ENCODE measurements at regions not wholly inside any gene's neighbourhood (a gene's known extent, or its start where the extent isn't known, plus 50 kb on each side); places are given as distances from the start of the nearest gene placed in this dataset.

DNA sequence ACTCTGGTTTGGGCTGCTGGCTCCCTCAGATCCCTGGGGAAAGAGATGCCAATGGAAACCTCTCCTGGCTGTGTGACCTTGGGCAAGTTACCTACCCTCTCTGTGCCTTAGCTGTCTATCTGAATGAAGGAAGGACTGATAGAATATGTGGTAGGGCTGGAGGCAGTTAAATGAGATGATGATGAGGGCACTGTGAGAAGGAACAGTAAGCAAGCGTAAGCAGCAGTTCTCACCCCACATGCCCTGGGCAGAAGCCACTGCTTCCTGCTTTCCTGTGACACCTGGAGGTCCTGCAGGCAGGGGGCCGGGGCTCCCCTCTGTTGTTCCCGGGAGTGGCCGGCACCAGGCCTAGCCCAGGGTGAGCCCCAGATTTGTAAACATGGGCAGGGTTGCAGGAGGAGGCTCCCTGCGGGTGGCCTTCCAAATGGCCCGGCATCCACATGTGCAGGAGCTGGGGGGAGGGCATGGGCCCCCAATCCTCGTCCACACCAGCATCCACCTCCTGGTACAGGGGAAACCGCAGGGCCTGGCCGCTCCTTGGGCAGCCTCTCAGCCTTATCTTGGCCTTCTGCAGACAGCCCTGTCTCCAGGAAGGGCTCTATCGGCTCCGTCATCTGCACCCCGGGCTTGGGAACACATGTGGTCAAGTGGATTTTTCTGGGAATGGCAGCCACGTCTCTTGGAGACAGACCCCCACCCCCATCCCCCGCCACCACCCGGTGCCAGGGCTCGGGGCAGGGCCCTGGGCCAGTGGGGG is 235.6 kb upstream of the GSE1 start:
- no peak for TF ChIP-seq CTCF (IDR thresholded peaks at IDR 0.05)

DNA sequence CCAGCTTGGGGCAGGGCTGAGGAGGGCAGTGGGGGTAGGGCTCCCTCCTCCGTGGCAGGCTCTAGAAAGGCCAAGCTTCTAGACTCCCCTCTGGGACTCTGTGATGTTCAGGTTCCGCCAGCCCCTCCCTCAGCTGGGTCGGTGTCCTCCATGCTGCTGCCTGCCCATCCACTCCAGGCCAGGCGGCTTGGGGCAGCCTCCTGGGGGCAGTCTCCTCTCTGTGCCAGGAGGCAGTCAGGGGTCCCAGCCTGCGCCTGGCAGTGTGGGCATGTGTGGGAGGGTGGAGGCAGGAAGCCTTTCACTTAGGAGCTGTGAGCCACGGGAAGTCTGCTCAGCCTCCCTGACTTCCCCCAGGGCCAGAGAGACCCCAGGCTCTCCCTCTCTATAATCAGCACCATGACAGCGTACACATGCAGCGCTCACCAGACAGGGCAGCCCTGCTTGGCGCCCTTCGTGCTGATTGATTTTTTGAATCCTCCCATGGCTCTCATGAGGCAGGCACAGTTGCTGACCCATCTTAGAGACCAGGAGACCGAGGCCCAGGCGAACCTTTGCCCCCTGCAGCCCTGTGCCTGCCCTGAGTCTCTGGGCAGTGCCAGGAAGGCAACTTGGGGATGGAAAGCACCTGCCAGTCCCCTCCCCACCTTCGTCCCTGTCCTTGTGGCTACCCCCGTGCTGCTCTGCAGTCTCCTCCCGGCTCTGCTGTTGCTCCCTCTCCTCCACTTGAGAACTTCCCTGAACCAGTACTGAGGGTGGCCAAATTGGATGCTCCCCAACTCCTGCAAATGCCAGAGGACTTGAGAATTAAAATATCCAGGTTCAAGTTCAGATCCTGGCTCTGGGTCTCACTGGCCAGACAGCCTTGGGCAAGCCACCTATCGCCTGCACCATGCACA is 234.7 kb upstream of the GSE1 start:
- TF ChIP-seq CTCF (IDR thresholded peaks at IDR 0.05) = no peak

DNA sequence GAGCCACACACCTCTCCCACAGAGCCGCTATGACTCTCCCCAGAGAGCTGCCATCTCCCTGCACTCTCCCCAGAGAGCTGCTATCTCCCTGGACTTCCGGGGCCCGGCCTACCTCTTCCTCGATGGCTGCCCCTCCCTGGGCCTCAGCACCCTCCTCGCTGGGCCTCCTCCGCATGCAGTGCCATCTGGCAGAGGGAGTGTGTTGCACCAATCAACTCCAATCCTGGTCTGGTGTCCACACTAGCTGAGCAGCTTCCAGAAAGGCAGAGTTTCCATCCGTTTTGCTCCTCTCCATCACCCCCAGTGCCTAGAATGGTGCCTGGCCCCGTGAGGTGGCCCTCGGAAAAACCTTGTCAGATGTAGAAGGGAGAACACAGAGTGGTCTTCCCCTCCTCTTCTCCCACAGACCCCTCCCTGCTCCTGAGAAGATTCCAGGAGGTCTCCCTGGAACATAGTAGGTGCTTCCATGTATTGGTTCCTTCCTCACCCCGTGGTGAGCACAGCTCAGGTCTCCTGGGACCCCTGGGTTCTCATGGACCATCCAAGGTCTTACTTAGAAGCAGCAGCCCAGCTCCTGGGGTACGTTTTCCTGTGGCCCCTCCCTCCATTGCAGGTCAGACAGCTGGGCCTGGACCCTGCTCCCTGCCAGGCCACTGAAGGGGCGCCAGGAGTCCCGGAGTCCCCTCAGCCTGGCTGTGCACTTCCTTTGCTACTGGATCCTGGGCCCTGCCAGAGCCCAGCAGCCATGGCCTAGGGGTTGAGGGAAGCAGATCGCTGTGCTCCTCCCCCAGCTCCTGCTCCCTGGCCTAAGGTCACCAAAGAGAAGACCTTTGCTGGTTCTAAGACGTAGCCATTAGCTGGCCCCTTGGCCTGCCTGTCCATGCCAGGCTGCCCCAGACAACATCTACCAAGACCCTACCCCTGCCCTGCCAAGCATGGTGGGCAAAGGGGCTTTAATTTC is 233.8 kb upstream of the GSE1 start:
- TF ChIP-seq CTCF (IDR thresholded peaks at IDR 0.05) = no peak

DNA sequence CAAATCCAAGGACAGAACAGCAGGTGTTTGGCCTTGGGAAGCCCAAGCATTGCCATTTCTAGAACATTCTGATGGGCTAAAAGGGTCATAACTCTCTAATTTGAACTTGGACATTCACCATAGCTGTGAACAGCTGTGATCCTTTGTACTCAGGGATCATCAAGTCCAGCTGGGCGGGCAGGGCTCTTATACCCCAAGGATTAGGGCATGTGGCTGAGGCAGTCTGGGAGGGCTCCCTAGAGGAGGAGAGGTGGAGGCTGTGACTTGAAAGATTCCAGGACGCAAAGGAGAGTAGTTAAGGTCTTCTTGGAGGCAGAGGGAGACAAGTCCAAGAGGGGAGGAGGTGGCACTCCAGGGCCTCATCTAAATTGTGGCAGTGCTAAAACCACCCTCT is 233.1 kb upstream of the GSE1 start:
- no peak for TF ChIP-seq CTCF (IDR thresholded peaks at IDR 0.05)

GRCh38 chr16:85380905-85381737 is 232.0 kb upstream of the GSE1 start:
- TF ChIP-seq CTCF (IDR thresholded peaks at IDR 0.05) = no peak

DNA sequence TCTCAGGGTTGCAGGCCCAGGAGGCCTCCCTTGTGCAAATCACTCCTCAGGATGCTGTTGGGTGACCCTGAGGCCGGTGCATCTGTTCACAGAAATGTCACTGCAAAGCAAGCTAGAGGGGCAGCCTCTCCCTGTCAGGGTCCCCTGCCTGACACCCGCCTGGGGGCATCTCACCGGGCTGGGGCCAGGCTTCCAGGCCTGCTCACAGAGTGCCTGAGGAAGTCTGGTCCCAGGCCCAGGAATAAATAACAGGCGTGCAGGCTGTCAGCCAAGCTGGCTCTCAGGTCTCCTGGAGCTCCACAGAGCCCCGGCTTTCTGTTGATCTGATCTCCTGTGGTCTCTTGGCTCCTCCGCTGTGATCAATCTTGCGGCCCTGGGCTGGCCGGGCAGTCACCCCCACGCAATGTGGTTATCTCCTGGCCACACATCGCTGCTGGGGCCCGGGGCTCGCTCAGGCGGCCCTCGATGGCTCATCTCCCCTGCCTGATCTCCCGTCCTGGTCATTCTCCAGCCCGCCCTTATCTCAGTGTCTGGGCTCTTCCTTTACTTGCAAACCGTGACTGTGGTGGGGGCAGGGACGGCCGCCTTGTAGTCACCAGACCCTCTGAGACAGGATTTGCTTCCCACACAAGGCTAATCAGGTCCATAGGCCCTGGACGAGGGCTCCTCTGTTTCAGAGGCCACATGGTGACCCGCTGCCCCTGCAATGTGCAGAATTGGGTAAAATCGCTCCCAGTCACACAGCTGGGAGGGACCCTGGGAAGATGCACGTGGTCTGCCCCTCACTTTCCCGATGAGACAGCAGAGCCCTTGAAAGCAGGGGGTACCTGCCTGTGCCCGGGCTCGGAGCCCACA is 231.2 kb upstream of the GSE1 start:
- no peak for TF ChIP-seq CTCF (IDR thresholded peaks at IDR 0.05)

Data from LNCAP (cell line).